Thyroid gland (tissue), 4 donors: ENCODE measurements at regions not wholly inside any gene's neighbourhood (a gene's known extent, or its start where the extent isn't known, plus 50 kb on each side); places are given as distances from the start of the nearest gene placed in this dataset.

ENCODE experiments used
- DNase-seq, 2 donors: peaks; one replicate each; pipeline ENCODE4 v3.0.0-alpha.2; 2019
- H3K27ac ChIP-seq, 3 donors: fragments of 200-600 bp; sonication (generic); 1 replicate in 2 of 3; 2 replicates in 1 of 3; pipeline ENCODE4 v1.5.1; 2016 to 2019; ENCODE audit warnings: mild to moderate bottlenecking in 1 of 3, moderate library complexity in 1 of 3
- H3K27me3 ChIP-seq: fragments of 200-600 bp; sonication (generic); one replicate; pipeline ENCODE4 v1.5.1; 2019
- H3K36me3 ChIP-seq, 2 donors: fragments of 200-600 bp; sonication (generic); one replicate each; pipeline ENCODE4 v1.5.1; 2016 to 2019
- H3K4me1 ChIP-seq, 2 donors: fragments of 200-600 bp; sonication (generic); one replicate each; pipeline ENCODE4 v1.5.1; 2017 to 2019
- H3K4me3 ChIP-seq, 3 donors: fragments of 200-600 bp; sonication (generic); replicated peaks in 1 of 3; 1 replicate in 2 of 3; 2 replicates in 1 of 3; pipeline ENCODE4 v1.5.1; 2016; ENCODE audit warnings: mild to moderate bottlenecking in 1 of 3
- H3K9me3 ChIP-seq: fragments of 200-600 bp; sonication (generic); one replicate; pipeline ENCODE4 v1.5.1; 2017
- CTCF ChIP-seq, 6 experiments: fragments of 200-600 bp in 3 of 6; fragments of 450-650 bp in 3 of 6; sonication (generic) in 3 of 6; IDR thresholded peaks; one replicate each; pipeline ENCODE4 v1.5.1; 2016 to 2019; ENCODE audit warnings: antibody characterized with exemption in 6 of 6, mild to moderate bottlenecking in 2 of 6, inconsistent platforms in 1 of 6, moderate library complexity in 1 of 6
- POLR2A ChIP-seq, 2 donors: fragments of 450-650 bp; IDR thresholded peaks; one replicate each; pipeline ENCODE4 v1.6.1; 2017; ENCODE audit warnings: antibody characterized with exemption in 2 of 2, mild to moderate bottlenecking in 2 of 2, moderate library complexity in 1 of 2
- WGBS, 2 donors: methylation state at CpG; one replicate each; pipeline ENCODE4 v1.1.5; 2017; 5-methylcytosine and 5-hydroxymethylcytosine counted together
- intact Hi-C: fragments of 100-400 bp; cut with DNase I; formaldehyde crosslinking; loops from one replicate; pipeline ENCODE4 v1.15.1; 2023

DNA sequence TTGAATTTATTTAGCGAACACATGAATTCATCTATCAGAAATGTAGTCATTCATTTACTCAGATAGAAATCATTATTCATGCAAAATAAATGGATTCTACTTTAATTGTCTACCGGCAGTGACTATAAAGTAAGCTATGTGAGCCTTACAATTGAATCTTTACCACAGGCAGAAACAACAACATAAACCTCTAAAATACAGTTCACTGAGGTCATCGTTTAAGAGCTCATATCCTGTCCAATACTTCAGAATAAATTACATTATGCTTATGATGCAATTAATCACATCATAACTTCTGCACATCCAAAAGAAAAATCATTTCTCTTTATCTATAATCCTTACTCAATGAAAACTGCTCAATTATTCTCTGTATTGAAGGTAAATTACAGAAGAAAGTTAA is 244.7 kb downstream of the HNMT start:
- intact Hi-C loops, result no loop called here
- H3K4me3 ChIP-seq, result no peak overlapping the region
- 82 to 87% methylated on average over 3 of the region's 3 CpGs for WGBS, 2 donors
- no peaks in the 10 kb centered on the region for H3K27me3 ChIP-seq
- no peaks in the 10 kb centered on the region for H3K4me1 ChIP-seq
- TF ChIP-seq POLR2A (IDR thresholded peaks at IDR 0.05), result no peak
- TF ChIP-seq CTCF (IDR thresholded peaks at IDR 0.05), result no peak
- no peaks in the 10 kb centered on the region for H3K36me3 ChIP-seq
- no peak for DNase-seq
- H3K27ac ChIP-seq, result no peak overlapping the region
- no peaks in the 10 kb centered on the region for H3K9me3 ChIP-seq

DNA sequence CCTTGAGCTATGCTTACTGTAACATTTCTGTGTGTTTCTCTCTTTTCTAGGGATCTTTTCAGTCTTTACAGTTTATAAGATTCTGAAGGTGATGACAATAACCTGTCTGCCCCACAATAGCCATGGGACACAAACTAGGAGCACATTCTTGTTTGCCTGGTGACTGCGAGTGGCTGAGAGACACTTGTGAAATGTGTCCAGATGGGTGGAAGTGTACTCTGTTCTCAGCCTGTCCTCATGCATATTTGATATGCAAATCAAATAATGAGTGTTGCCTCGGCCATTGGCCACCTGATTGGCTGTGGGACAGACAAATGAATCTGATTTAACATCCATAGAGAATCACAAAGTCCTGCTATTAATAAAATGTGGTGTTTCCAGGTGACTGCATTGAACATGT is 246.2 kb downstream of the HNMT start:
- no peaks in the 10 kb centered on the region for H3K36me3 ChIP-seq
- H3K27me3 ChIP-seq, result no peaks in the 10 kb centered on the region
- WGBS, 2 donors, result 74 to 77% methylated on average over 2 of the region's 2 CpGs
- no peaks in the 10 kb centered on the region for H3K4me1 ChIP-seq
- H3K27ac ChIP-seq, result no peak overlapping the region
- intact Hi-C loops, result no loop called here
- no peak for TF ChIP-seq CTCF (IDR thresholded peaks at IDR 0.05)
- no peak for TF ChIP-seq POLR2A (IDR thresholded peaks at IDR 0.05)
- no peak for DNase-seq
- no peak overlapping the region for H3K4me3 ChIP-seq
- H3K9me3 ChIP-seq, result no peaks in the 10 kb centered on the region

- no peaks in the 10 kb centered on the region for H3K27me3 ChIP-seq
- no peak overlapping the region for H3K4me3 ChIP-seq
- H3K9me3 ChIP-seq, result no peaks in the 10 kb centered on the region
- no peak overlapping the region for H3K27ac ChIP-seq
- DNase-seq, result no peak
- intact Hi-C loops, result no loop called here
- WGBS, 2 donors, result 84 to 93% methylated on average over 2 of the region's 2 CpGs
- H3K4me1 ChIP-seq, result no peaks in the 10 kb centered on the region
- no peaks in the 10 kb centered on the region for H3K36me3 ChIP-seq
- TF ChIP-seq CTCF (IDR thresholded peaks at IDR 0.05), result no peak
- TF ChIP-seq POLR2A (IDR thresholded peaks at IDR 0.05), result no peak
These were observed 248.2 kb downstream of the HNMT start for GRCh38 chr2:138212434-138212833.

- Histone ChIP-seq H3K4me1 (no peaks in the 10 kb centered on the region), H3K27ac (no peak overlapping the region), H3K36me3 (no peaks in the 10 kb centered on the region), H3K9me3 (no peaks in the 10 kb centered on the region), H3K4me3 (no peak overlapping the region), H3K27me3 (no peaks in the 10 kb centered on the region)
- TF ChIP-seq CTCF (IDR thresholded peaks at IDR 0.05) (no peak), POLR2A (IDR thresholded peaks at IDR 0.05) (no peak)
- intact Hi-C loops, result no loop called here
- 83 to 85% methylated on average over 2 of the region's 2 CpGs for WGBS, 2 donors
- no peak for DNase-seq
These were observed 248.8 kb downstream of the HNMT start for GRCh38 chr2:138213084-138213483.

DNA sequence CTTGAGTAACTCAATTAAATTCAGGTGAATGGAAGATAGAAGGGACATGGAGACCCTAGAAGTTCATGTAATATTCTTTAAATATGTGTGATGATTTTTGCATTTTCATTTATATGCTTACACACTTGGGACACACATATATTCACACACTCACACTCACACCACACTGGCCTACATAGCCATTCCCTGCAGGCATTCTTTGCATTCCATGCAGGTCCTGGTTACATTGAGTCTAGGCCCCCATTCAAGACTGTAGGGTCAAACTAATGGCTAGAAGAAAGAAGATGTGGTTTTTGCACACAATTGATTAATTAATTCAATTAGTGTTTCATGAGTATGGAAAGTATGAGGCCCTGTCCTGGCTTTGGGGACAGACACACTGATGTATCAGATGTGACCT is 249.4 kb downstream of the HNMT start:
- no peaks in the 10 kb centered on the region for H3K36me3 ChIP-seq
- TF ChIP-seq CTCF (IDR thresholded peaks at IDR 0.05), result no peak
- no peak for TF ChIP-seq POLR2A (IDR thresholded peaks at IDR 0.05)
- H3K4me3 ChIP-seq, result no peak overlapping the region
- no peak overlapping the region for H3K27ac ChIP-seq
- intact Hi-C loops, result no loop called here
- H3K4me1 ChIP-seq, result no peaks in the 10 kb centered on the region
- no peaks in the 10 kb centered on the region for H3K27me3 ChIP-seq
- DNase-seq, result no peak
- H3K9me3 ChIP-seq, result no peaks in the 10 kb centered on the region
